Liver (tissue), 8 donors: ENCODE measurements at regions not wholly inside any gene's neighbourhood (a gene's known extent, or its start where the extent isn't known, plus 50 kb on each side); places are given as distances from the start of the nearest gene placed in this dataset.

Experiments used
- DNase-seq: peaks from one replicate; pipeline ENCODE4 v3.0.0-alpha.2; 2017; ENCODE audit warnings: low spot score
- H3K27ac ChIP-seq, 2 donors: one replicate each; pipeline ENCODE4 v1.7.0; 2013; ENCODE audit warnings: inconsistent platforms in 2 of 2, low read length in 2 of 2, control low read depth in 1 of 2, low read depth in 1 of 2, mild to moderate bottlenecking in 1 of 2
- H3K27me3 ChIP-seq, 4 donors: one replicate each; pipeline versions ENCODE4 v1.6.1 to v1.7.0; 2013; ENCODE audit warnings: low read length in 3 of 4, inconsistent platforms in 1 of 4, mild to moderate bottlenecking in 1 of 4, moderate library complexity in 1 of 4; ENCODE audit not compliant: control insufficient read depth in 4 of 4, insufficient read depth in 4 of 4
- H3K36me3 ChIP-seq, 4 donors: one replicate each; pipeline versions ENCODE4 v1.6.1 to v1.7.0; 2013; ENCODE audit warnings: low read length in 3 of 4, mild to moderate bottlenecking in 3 of 4, low read depth in 1 of 4, moderate library complexity in 1 of 4; ENCODE audit not compliant: control insufficient read depth in 4 of 4, insufficient read depth in 3 of 4
- H3K4me1 ChIP-seq, 4 donors: one replicate each; pipeline versions ENCODE4 v1.6.1 to v1.7.0; 2013; ENCODE audit warnings: low read length in 3 of 4, mild to moderate bottlenecking in 3 of 4, moderate library complexity in 1 of 4; ENCODE audit not compliant: control insufficient read depth in 4 of 4, insufficient read depth in 4 of 4
- H3K4me3 ChIP-seq, 3 donors: one replicate each; pipeline versions ENCODE4 v1.6.1 to v1.7.0; 2013; ENCODE audit warnings: low read length in 3 of 3, control low read depth in 1 of 3, low read depth in 1 of 3, mild to moderate bottlenecking in 1 of 3
- H3K9ac ChIP-seq, 2 donors: one replicate each; pipeline ENCODE4 v1.7.0; 2013; ENCODE audit warnings: low read length in 2 of 2, mild to moderate bottlenecking in 2 of 2, moderate library complexity in 2 of 2, control low read depth in 1 of 2, low read depth in 1 of 2
- H3K9me3 ChIP-seq, 4 donors: one replicate each; pipeline versions ENCODE4 v1.6.1 to v1.7.0; 2013; ENCODE audit warnings: low read length in 3 of 4; ENCODE audit not compliant: control insufficient read depth in 4 of 4
- EGR1 ChIP-seq, 2 donors: IDR thresholded peaks; 2 replicates each; pipeline ENCODE4 v1.6.1; 2016 to 2018; ENCODE audit warnings: antibody characterized with exemption in 2 of 2, low read depth in 2 of 2
- FOXA1 ChIP-seq: IDR thresholded peaks from 2 replicates; pipeline ENCODE4 v1.6.1; 2016; ENCODE audit warnings: antibody characterized with exemption
- FOXA2 ChIP-seq: IDR thresholded peaks from 2 replicates; pipeline ENCODE4 v1.6.1; 2016; ENCODE audit warnings: antibody characterized with exemption
- GABPA ChIP-seq, 2 donors: IDR thresholded peaks in 1 of 2; conservative IDR thresholded peaks in 1 of 2; 2 replicates each; pipeline ENCODE4 v1.6.1; 2016; ENCODE audit warnings: antibody characterized with exemption in 2 of 2, mild to moderate bottlenecking in 1 of 2, moderate library complexity in 1 of 2
- HNF4A ChIP-seq, 2 donors: conservative IDR thresholded peaks; 2 replicates each; pipeline ENCODE4 v1.6.1; 2016; ENCODE audit warnings: antibody characterized with exemption in 2 of 2, mild to moderate bottlenecking in 2 of 2
- HNF4G ChIP-seq: IDR thresholded peaks from 2 replicates; pipeline ENCODE4 v1.6.1; 2016; ENCODE audit warnings: antibody characterized with exemption
- JUND ChIP-seq, 2 donors: IDR thresholded peaks; 2 replicates each; pipeline ENCODE4 v1.6.1; 2016; ENCODE audit warnings: antibody characterized with exemption in 2 of 2
- RAD21 ChIP-seq, 2 donors: IDR thresholded peaks; 2 replicates each; pipeline ENCODE4 v1.6.1; 2016; ENCODE audit warnings: antibody characterized with exemption in 2 of 2, mild to moderate bottlenecking in 2 of 2
- RXRA ChIP-seq, 2 donors: IDR thresholded peaks; 2 replicates each; pipeline ENCODE4 v1.6.1; 2017 to 2018; ENCODE audit warnings: antibody characterized with exemption in 2 of 2, mild to moderate bottlenecking in 1 of 2
- SP1 ChIP-seq: IDR thresholded peaks from 2 replicates; pipeline ENCODE4 v1.6.1; 2018; ENCODE audit warnings: antibody characterized with exemption, mild to moderate bottlenecking
- TAF1 ChIP-seq: conservative IDR thresholded peaks from 2 replicates; pipeline ENCODE4 v1.6.1; 2016; ENCODE audit warnings: antibody characterized with exemption, mild to moderate bottlenecking
- YY1 ChIP-seq: IDR thresholded peaks from 2 replicates; pipeline ENCODE4 v1.6.1; 2016; ENCODE audit warnings: antibody characterized with exemption, mild to moderate bottlenecking
- WGBS: extraction: QIAGEN DNeasy Blood & Tissue Kit; methylation state at CpG from one replicate; pipeline ENCODE4 v1.1.7; 2013; 5-methylcytosine and 5-hydroxymethylcytosine counted together
- TF ChIP-seq, protein P1 (sequence below): fragments of 150-350 bp; IDR thresholded peaks from 2 replicates; pipeline ENCODE4 v1.5.1; 2017; ENCODE audit warnings: improper control_type of control experiment, low read depth, low read length; ENCODE audit not compliant: missing input control
- TF ChIP-seq, protein P2 (sequence below): IDR thresholded peaks from 2 replicates; pipeline ENCODE4 v1.6.1; 2016; ENCODE audit warnings: antibody characterized with exemption
- TF ChIP-seq, protein P3 (sequence below): IDR thresholded peaks from 2 replicates; pipeline ENCODE4 v1.6.1; 2016; ENCODE audit warnings: antibody characterized with exemption
- TF ChIP-seq, protein P4 (sequence below): IDR thresholded peaks from 2 replicates; pipeline ENCODE4 v1.6.1; 2016; ENCODE audit warnings: antibody characterized with exemption, mild to moderate bottlenecking
- donor health status: healthy.
- donor health status: healthy.
- donor health status: healthy.
- donor health status: healthy.
- donor health status: healthy.

DNA sequence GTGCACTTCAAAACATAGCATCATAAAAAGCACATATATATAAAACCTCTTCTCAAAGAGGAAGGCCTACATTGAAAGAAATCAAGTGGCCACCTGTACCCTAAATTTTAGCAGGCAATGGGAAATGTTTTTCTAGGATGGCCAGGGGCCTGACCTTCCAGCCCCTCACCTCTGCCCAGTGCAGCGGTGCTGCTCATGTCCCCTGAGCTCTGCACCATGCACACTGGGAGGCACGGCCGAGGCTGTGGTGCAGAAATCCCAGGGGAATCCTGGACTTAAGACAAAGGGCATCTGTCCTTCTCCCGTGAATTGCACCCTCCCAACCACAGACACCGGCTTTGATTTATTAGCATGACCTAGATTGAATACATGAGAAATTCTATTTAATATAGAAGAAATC, 551.4 kb downstream of the GLRX3 start (continued):
- TF ChIP-seq, protein P1, sequence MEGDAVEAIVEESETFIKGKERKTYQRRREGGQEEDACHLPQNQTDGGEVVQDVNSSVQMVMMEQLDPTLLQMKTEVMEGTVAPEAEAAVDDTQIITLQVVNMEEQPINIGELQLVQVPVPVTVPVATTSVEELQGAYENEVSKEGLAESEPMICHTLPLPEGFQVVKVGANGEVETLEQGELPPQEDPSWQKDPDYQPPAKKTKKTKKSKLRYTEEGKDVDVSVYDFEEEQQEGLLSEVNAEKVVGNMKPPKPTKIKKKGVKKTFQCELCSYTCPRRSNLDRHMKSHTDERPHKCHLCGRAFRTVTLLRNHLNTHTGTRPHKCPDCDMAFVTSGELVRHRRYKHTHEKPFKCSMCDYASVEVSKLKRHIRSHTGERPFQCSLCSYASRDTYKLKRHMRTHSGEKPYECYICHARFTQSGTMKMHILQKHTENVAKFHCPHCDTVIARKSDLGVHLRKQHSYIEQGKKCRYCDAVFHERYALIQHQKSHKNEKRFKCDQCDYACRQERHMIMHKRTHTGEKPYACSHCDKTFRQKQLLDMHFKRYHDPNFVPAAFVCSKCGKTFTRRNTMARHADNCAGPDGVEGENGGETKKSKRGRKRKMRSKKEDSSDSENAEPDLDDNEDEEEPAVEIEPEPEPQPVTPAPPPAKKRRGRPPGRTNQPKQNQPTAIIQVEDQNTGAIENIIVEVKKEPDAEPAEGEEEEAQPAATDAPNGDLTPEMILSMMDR = no peak

DNA sequence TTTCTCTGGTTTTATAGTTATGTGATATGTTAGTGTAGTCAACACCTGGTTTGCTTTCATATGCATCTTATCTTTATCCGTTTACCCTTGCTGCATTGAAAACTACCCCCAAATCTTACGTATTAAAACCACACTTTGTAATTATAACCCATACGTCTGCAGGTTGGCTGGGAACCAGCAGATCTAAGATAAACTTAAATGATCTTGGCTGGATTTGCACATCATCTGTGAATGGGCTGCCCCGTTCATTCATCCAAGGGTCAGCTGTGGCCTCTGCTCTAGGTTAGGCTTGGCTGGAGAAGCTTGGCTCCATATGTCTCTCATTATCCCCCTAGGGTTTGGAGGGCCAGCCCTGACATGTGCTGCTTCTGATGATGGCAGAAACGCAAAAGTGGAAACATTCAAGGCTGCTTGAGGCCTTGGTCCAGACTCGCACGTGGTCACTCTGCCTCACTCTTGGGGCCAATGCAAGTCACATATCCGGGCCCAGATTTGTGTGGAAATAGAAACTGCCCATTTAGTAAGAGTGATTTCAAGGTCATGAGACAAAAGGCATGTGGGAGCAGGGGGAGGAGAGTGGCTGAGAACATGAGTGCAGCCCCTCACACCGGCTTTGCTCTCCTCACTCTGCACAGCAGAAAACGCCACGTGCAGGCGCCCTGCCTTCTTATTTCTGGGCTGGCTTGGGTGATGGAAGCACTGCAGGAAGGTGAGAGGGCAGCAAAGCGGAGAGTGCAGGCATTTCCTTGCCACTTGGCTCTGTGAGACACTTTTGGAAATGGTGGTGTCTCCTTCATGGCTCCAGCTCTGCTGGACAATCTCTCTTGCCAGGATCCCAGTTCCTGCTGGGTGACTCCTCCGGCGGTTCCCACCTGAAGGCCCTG, 553.8 kb downstream of the GLRX3 start:
- Histone ChIP-seq H3K9ac (no peak overlapping the region), H3K4me3 (no peak overlapping the region), H3K27me3 (no peaks in the 10 kb centered on the region), H3K36me3 (no peaks in the 10 kb centered on the region), H3K27ac (no peak overlapping the region), H3K4me1 (no peaks in the 10 kb centered on the region), H3K9me3 (peaks cover 0 to 3% (median 1%) of the 10 kb centered on the region in 4 donors)
- 74% methylated on average over 15 of the region's 15 CpGs for WGBS
- TF ChIP-seq HNF4G = no peak
- no peak for TF ChIP-seq FOXA1
- TF ChIP-seq TAF1 = no peak
- TF ChIP-seq, protein P2, sequence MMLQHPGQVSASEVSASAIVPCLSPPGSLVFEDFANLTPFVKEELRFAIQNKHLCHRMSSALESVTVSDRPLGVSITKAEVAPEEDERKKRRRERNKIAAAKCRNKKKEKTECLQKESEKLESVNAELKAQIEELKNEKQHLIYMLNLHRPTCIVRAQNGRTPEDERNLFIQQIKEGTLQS = no peak
- no peak for TF ChIP-seq YY1
- no peak for DNase-seq

DNA sequence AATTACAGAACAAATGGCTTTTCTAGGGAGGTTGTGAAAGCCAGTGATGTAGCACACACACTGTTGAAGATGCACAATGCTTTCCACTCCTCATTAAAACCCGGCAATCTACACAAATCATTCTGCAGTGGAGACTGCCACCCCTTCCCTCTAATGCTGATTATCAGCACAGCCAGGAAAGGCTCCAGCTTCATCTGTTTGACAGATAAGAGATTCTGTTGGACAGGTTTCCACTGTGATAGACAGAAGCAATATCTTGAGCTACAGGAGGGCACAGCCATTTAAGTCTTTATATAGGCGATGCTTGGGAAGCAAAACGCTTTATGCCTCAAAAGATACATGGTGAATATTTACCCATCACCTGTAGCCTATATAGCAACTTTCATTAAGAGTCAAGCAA, 555.6 kb downstream of the GLRX3 start:
- Histone ChIP-seq H3K27ac (no peak overlapping the region), H3K9me3 (no peaks in the 10 kb centered on the region), H3K4me1 (no peaks in the 10 kb centered on the region), H3K36me3 (no peaks in the 10 kb centered on the region), H3K27me3 (no peaks in the 10 kb centered on the region), H3K4me3 (no peak overlapping the region), H3K9ac (no peak overlapping the region)
- DNase-seq = no peak
- WGBS = 68% methylated on average over 3 of the region's 3 CpGs
- TF ChIP-seq, protein P1 = no peak
- TF ChIP-seq EGR1 (IDR thresholded peaks at IDR 0.05; ENCODE audit: low read depth in 2 of 2) (no peak), RAD21 (IDR thresholded peaks at IDR 0.05) (no peak), JUND (IDR thresholded peaks at IDR 0.05) (no peak), RXRA (IDR thresholded peaks at IDR 0.05) (no peak), YY1 (no peak), SP1 (no peak), GABPA (IDR thresholded peaks at IDR 0.05 in 1 of 2, conservative IDR thresholded peaks at IDR 0.05 in 1 of 2) (no peak), FOXA2 (no peak), HNF4A (conservative IDR thresholded peaks at IDR 0.05) (no peak)
- TF ChIP-seq, protein P3, sequence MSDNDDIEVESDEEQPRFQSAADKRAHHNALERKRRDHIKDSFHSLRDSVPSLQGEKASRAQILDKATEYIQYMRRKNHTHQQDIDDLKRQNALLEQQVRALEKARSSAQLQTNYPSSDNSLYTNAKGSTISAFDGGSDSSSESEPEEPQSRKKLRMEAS = no peak
- TF ChIP-seq, protein P2 = no peak
- TF ChIP-seq, protein P4, sequence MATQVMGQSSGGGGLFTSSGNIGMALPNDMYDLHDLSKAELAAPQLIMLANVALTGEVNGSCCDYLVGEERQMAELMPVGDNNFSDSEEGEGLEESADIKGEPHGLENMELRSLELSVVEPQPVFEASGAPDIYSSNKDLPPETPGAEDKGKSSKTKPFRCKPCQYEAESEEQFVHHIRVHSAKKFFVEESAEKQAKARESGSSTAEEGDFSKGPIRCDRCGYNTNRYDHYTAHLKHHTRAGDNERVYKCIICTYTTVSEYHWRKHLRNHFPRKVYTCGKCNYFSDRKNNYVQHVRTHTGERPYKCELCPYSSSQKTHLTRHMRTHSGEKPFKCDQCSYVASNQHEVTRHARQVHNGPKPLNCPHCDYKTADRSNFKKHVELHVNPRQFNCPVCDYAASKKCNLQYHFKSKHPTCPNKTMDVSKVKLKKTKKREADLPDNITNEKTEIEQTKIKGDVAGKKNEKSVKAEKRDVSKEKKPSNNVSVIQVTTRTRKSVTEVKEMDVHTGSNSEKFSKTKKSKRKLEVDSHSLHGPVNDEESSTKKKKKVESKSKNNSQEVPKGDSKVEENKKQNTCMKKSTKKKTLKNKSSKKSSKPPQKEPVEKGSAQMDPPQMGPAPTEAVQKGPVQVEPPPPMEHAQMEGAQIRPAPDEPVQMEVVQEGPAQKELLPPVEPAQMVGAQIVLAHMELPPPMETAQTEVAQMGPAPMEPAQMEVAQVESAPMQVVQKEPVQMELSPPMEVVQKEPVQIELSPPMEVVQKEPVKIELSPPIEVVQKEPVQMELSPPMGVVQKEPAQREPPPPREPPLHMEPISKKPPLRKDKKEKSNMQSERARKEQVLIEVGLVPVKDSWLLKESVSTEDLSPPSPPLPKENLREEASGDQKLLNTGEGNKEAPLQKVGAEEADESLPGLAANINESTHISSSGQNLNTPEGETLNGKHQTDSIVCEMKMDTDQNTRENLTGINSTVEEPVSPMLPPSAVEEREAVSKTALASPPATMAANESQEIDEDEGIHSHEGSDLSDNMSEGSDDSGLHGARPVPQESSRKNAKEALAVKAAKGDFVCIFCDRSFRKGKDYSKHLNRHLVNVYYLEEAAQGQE = no peak
